ENCODE measurements at regions not wholly inside any gene's neighbourhood (a gene's known extent, or its start where the extent isn't known, plus 50 kb on each side); places are given as distances from the start of the nearest gene placed in this dataset.

GRCh38 chr5:5658889-5659465 is 236.5 kb downstream of the ICE1 start:
- DNase-seq: no peak

DNA sequence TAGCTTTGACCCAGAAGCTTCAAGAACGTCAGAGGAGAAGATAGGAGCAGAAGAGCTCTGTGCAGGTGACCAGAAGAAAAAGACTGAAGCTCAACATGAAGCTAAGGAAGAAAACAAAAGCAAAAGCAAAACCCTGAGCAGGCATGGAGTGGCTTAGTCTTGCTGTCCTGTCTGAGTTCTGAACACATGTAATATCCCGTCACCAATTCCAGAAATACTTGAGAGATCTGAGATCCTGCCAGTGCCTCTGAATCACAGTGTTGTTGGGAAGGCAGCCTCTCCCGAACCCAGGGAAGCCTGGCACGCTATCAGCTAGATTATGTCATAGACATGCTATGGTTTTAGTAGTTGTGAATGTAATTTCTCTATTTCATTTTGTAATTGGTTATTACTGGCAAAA is 235.7 kb downstream of the ICE1 start:
- DNase-seq: no peak

DNA sequence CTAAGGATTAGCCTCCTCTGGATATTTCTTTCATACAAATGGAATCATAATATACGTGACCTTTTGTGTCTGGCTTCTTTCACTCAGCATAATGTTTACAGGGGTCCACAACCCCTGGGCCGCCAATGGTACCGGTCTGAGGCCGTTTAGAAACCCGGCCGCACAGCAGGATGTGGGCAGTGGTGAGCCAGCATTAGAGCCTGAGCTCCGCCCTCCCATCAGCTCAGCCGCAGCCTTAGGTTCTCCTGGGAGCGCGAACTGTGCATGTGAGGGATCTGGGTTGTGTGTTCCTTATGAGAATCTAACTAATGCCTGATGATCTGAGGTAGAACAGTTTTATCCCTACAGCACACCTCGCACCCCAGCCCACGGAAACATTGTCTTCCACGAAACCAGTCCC is 229.7 kb downstream of the ICE1 start:
- DNase-seq: no peak

- DNase-seq: no peak
Measured at GRCh38 chr5:5650949-5651348, 228.5 kb downstream of the ICE1 start.

DNA sequence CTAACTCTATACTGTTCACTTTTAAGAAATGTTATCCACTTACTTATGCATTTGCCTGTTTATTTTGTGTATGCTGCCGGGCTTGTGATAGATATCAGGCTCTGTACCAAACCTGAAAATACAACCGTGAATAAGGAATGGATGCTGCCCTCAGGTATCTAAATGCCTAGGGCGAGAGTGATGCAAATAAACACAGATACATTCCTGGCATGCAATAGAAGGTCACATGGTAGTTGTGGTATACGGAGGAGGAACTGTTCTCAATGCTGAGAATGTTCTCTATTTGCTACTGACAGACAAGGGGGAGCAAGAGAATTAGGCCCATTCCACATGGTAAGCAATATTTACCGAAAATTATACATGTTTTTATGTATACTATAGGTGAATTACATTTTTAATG is 227.8 kb downstream of the ICE1 start:
- no peak for DNase-seq

DNA sequence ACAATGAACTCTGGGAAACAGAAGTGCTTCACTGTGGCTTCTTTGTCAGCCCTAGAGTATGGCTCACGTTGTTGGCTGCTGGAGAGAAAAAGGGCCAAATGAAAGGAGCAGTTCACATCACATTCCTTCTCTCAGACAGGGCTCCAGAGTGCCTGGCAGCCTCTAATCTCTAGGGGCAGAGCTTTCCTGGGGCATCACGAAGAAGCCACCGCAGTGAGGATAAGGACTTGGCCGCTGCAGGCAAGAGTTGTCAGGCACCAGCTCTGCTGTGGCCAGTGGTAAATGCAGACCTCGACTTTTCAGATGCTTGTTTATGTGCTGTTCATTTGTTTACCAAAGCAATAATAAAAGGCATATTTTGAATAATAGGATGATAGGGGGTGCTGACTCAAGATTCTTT is 227.2 kb downstream of the ICE1 start:
- no peak for DNase-seq

DNA sequence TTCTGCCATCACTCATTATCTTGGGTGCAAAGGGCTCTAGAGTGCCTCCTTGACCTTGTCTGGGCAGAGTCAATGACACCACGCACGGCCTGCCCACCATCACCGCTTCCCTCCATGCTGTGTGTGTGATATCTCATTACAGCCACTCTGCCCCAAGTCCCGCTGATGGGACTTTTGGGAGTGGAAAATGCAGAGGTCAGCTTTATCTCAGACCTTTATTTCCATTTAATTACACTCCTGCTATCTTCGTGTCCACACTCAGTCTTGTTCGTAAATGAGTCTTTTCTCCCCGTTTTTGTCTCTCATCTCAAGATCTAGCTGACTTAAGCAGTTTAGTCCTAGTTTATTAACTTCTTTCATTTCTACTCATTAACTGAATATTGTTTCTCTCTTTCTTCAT is 226.2 kb downstream of the ICE1 start:
- DNase-seq: no peak

DNA sequence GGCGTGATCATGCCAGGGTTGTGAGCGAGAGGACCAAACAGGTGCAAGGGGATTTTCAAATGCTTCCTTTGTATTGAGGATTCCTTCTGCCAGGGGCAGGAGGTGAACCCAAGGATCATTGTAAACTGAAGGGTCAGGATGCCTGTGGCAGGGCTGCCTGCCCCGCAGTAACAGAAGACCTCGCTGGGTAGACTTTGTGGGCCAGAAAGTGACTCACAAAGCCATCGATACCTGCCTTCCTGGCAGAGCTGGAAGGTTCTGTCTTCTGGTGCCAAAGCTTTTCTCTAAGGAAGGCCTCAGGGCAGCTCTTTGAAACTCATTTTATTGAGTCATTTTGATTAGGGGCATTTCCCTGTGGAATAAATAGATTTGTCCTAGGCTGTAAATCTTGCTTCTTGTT is 223.4 kb downstream of the ICE1 start:
- DNase-seq: no peak

DNA sequence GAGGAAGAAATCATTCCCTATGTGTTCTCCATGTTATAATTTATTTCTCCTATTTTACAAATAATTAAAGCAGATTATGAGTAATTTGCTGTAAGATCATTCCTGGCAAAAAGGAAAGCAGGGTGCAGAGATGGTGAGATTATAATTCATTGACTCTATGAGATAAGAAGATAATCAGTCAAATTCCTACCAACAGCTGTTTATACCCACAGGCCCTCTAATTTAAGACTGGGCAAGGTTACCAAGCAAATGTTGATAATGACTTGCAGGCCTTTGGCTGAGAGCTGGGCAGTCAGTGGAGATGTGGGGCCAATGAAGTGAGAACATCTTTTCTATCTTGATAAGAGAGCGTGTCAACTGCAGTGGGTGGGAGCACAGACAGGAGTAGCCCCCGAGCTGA is 222.7 kb downstream of the ICE1 start:
- DNase-seq: no peak

GRCh38 chr5:5644249-5644648 is 221.8 kb downstream of the ICE1 start:
- DNase-seq: no peak

- no peak for DNase-seq
Measured at GRCh38 chr5:5643481-5643880, 221.0 kb downstream of the ICE1 start.

DNA sequence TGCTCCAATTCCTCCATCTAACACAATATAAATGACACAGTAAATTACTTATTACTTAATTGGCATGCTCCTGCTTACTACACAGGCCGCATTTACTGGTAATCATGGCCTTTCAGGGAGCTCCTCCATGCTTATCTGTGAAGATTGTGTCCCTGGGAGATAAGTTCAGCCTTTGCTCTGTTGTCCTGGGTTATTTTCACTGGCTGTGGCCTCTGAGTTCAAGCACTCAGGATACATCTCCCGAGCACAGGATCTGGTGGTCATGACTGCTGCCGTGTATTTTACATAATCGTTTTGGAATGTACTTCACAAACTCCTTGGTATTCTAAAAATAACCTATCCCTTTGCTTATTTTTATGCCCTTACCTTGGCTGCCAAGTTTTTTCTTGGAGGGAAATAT is 215.7 kb downstream of the ICE1 start:
- no peak for DNase-seq

DNA sequence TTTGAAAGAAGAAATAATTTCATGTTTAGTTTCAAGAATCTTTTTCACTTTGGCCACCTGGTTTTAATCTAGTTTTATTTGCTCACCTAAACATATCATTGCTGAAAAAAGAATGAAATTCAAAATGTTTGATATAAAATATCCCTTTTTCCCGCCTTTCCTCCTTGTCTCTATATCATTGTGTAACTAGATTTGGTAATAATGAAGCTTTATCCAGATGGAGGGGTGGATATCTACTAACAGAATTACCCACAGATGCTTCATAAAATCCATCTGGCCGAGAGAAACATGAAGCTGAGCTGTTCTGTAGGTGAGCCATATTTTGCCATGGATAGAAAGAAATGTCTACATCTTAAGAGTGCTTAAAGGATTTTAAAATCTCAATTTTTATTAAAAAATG is 214.7 kb downstream of the ICE1 start:
- no peak for DNase-seq

DNA sequence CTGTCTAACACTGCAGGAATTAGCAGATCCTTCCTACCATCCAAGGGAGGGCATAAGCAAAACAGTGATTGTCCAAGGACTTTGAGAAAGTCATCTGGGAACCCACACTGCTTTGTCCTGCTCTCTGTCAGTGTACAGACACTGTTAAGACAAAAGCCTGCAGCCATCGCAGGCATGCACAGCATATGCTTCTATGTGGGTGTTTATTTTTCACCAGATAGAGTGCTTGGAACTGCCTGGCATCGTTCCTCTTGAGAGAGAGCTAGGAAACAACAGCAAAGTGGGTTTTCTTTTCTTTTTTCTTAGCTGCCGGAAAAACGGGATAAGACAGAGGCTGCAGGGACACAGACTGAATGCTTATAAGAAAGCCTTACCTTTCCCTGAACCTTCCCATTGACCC is 212.3 kb downstream of the ICE1 start:
- no peak for DNase-seq

DNA sequence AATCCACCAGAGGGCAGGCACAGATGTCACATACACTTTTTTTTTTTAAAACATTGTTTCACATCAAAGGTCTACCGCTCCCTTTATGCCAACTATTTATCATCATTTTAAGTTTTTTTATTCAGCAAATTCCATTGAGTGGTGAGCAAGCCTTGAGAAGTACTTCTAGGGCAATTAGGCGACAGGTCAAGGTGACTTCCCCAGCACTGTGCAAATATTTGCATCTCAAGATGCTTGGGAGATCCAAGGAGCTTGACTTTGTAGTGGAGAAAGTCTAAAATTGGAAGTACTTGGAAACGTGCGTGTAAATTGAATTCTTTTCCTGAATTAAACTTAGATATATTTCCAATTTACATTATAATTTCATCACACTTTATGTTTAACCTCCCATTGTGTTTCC is 211.1 kb downstream of the ICE1 start:
- DNase-seq: no peak

- DNase-seq: no peak
Measured at GRCh38 chr5:5632678-5633077, 210.2 kb downstream of the ICE1 start.

DNA sequence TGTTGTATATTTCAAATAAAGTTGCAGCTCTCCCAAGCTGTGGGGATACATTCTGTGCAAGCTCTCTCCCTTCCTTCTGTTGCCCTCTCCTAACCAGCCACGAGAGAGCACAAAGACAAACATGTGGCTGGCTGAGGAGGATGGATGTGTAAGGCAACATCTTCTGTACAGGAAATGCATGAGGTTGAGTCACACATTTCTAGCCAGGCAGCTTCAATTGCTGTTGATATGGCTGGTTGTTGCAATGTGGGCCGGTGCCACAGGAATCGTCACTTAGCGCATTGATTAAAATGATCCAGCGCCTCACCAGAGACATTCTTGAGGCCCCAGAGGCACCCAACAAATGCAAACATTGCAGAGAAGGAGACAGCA is 207.1 kb downstream of the ICE1 start:
- no peak for DNase-seq

GRCh38 chr5:5628866-5629606 is 206.6 kb downstream of the ICE1 start:
- no peak for DNase-seq

DNA sequence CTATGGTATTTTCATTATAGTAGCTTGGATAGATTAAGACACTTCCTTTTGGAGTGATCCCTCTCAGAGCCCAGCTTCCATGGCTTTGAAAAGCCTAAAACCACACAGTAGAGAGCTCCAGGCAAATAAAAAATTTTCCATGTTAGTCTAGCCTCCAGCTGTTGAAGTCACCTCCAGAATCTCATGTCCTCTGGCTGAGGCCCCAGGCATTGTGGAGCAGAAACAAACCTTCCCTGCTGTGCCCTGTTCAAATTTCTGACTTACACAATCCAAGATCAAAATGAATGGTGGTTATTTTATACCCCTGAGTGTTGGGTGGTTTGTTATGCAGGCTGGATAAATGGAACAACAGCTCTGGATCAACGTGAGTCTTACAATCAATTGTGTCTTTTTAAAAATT is 203.9 kb downstream of the ICE1 start:
- DNase-seq: no peak

- DNase-seq: no peak
Measured at GRCh38 chr5:5625491-5625890, 203.0 kb downstream of the ICE1 start.

- DNase-seq: no peak
Measured at GRCh38 chr5:5623397-5623796, 200.9 kb downstream of the ICE1 start.

DNA sequence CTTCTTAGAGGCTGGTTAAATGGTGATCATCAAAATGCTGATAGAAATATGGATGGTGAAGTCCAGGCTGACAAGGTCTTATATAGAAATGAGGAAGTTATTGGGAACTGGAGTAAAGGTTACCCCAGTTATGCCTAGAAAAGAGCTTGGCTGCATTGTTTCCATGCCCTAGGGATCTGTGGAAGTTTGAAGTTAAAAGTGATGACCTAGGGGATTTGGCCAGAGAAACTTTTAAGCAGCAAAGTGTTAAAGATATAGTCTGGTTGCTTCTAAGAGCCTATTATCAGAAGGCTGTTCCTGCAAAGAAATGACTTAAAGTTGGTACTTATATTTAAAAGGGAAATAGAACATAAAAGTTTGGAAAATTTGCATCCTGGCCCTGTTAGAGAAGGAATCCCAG is 200.3 kb downstream of the ICE1 start:
- DNase-seq: no peak

- DNase-seq: no peak
Measured at GRCh38 chr5:5619546-5619945, 197.1 kb downstream of the ICE1 start.

GRCh38 chr5:5617024-5617423 is 194.5 kb downstream of the ICE1 start:
- DNase-seq: no peak

DNA sequence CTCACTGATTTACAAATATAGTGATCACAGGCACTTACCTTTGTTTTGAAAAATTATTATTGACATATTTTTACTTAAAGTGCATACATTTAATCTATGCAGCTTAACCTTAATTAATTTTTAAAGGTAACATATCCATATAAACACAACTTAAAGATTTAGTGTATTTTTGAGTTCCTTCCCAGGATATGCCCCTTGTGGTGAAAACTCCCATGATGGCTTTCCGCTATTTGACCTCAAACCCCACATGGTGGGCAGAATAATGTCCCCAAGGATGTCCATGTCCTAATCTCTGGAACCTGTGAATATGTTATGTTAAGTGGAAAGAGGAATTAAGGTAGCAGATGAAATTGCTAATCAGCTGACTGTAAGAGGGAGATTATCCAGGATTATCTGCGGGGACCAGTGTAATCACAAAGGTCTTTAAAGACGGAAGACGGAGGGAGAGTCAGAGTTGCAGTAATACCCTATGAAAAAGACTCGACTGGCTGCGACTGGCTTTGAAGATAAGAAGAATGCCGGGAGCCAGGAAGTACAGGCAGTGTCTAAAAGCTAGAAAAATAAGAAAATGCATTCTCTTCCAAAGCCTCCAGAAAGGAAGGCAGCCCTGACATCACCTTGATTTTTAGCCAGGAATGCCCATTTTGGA is 193.9 kb downstream of the ICE1 start:
- no peak for DNase-seq

All from NCI-H1092 (cell line).